Neuronal stem cell (in vitro differentiated cells): ENCODE measurements at regions not wholly inside any gene's neighbourhood (a gene's known extent, or its start where the extent isn't known, plus 50 kb on each side); places are given as distances from the start of the nearest gene placed in this dataset.

Source experiments
- DNase-seq: peaks from one replicate; pipeline ENCODE4 v3.0.0-alpha.2; 2013; ENCODE audit warnings: low spot score
- H2AFZ ChIP-seq: one replicate; pipeline ENCODE4 v1.6.1; 2013; ENCODE audit warnings: mild to moderate bottlenecking, low read length, inconsistent platforms
- H2AK5ac ChIP-seq: 2 replicates; pipeline ENCODE4 v1.6.1; 2013; ENCODE audit warnings: low read depth, mild to moderate bottlenecking, inconsistent platforms, low read length, moderate library complexity, mixed read lengths
- H2BK120ac ChIP-seq: 2 replicates; pipeline ENCODE4 v1.6.1; 2013; ENCODE audit warnings: low read depth, mild to moderate bottlenecking, inconsistent platforms, low read length, moderate library complexity, mixed read lengths
- H2BK12ac ChIP-seq: one replicate; pipeline ENCODE4 v1.6.1; 2013; ENCODE audit warnings: low read length, inconsistent platforms
- H2BK15ac ChIP-seq: 2 replicates; pipeline ENCODE4 v1.6.1; 2013; ENCODE audit warnings: mild to moderate bottlenecking, low read length, inconsistent platforms, mixed read lengths
- H2BK5ac ChIP-seq: one replicate; pipeline ENCODE4 v1.6.1; 2013; ENCODE audit warnings: inconsistent platforms, mild to moderate bottlenecking, low read length, moderate library complexity
- H3K14ac ChIP-seq: one replicate; pipeline ENCODE4 v1.6.1; 2013; ENCODE audit warnings: low read length, inconsistent platforms
- H3K18ac ChIP-seq: 2 replicates; pipeline ENCODE4 v1.6.1; 2013; ENCODE audit warnings: low read length, inconsistent platforms
- H3K23ac ChIP-seq: 2 replicates; pipeline ENCODE4 v1.6.1; 2013; ENCODE audit warnings: low read depth, mild to moderate bottlenecking, mixed read lengths, low read length, inconsistent platforms; ENCODE audit not compliant: poor library complexity
- H3K27ac ChIP-seq: replicated peaks from 3 replicates; pipeline ENCODE4 v1.5.1; 2013; ENCODE audit warnings: low read length, inconsistent platforms
- H3K27me3 ChIP-seq, 3 experiments: 2 replicates each; pipeline ENCODE4 v1.6.1; 2013; ENCODE audit warnings: low read length in 3 of 3, mild to moderate bottlenecking in 2 of 3, inconsistent platforms in 1 of 3, low read depth in 1 of 3, mixed read lengths in 1 of 3, moderate library complexity in 1 of 3; ENCODE audit not compliant: control insufficient read depth in 3 of 3, insufficient read depth in 3 of 3
- H3K36me3 ChIP-seq, 2 donors: replicated peaks in 1 of 2; 2 replicates each; pipeline ENCODE4 v1.6.1; 2013; ENCODE audit warnings: low read length in 2 of 2; ENCODE audit not compliant: control insufficient read depth in 2 of 2, insufficient read depth in 2 of 2
- H3K4ac ChIP-seq: 2 replicates; pipeline ENCODE4 v1.6.1; 2013; ENCODE audit warnings: inconsistent platforms, mild to moderate bottlenecking, low read length, moderate library complexity
- H3K4me1 ChIP-seq, 2 donors: 1 replicate in 1 of 2; 2 replicates in 1 of 2; pipeline ENCODE4 v1.6.1; 2013; ENCODE audit warnings: low read length in 2 of 2, low read depth in 1 of 2; ENCODE audit not compliant: control insufficient read depth in 2 of 2, insufficient read depth in 1 of 2
- H3K4me2 ChIP-seq: one replicate; pipeline ENCODE4 v1.6.1; 2013; ENCODE audit warnings: mild to moderate bottlenecking, low read length, inconsistent platforms; ENCODE audit not compliant: insufficient read depth, poor library complexity, severe bottlenecking
- H3K4me3 ChIP-seq, 2 donors: 2 replicates each; pipeline ENCODE4 v1.5.1; 2013; ENCODE audit warnings: low read length in 2 of 2, mild to moderate bottlenecking in 2 of 2, inconsistent platforms in 1 of 2, moderate library complexity in 1 of 2
- H3K79me1 ChIP-seq: one replicate; pipeline ENCODE4 v1.6.1; 2013; ENCODE audit warnings: low read depth, mild to moderate bottlenecking, inconsistent platforms, low read length, moderate library complexity
- H3K9ac ChIP-seq: one replicate; pipeline ENCODE4 v1.6.1; 2013; ENCODE audit warnings: mild to moderate bottlenecking, low read depth, low read length, inconsistent platforms; ENCODE audit not compliant: poor library complexity
- H3K9me3 ChIP-seq, 2 donors: replicated peaks in 1 of 2; 2 replicates each; pipeline versions ENCODE3 to v1.6.1; 2013; ENCODE audit warnings: low read length in 2 of 2, mild to moderate bottlenecking in 2 of 2, inconsistent platforms in 1 of 2, low read depth in 1 of 2, mixed read lengths in 1 of 2, moderate library complexity in 1 of 2; ENCODE audit not compliant: control insufficient read depth in 2 of 2, insufficient read depth in 1 of 2
- H4K8ac ChIP-seq: one replicate; pipeline ENCODE4 v1.6.1; 2013; ENCODE audit warnings: low read depth, mild to moderate bottlenecking, inconsistent platforms, low read length, moderate library complexity
- H4K91ac ChIP-seq: one replicate; pipeline ENCODE4 v1.6.1; 2013; ENCODE audit warnings: low read length, low read depth, mild to moderate bottlenecking, inconsistent platforms; ENCODE audit not compliant: poor library complexity
- WGBS, 2 donors: extraction: QIAGEN DNeasy Blood & Tissue Kit; methylation state at CpG; one replicate each; pipeline ENCODE4 v1.1.7; 2013; ENCODE audit warnings: missing lambda C conversion rate in 2 of 2, mixed read lengths in 1 of 2; ENCODE audit not compliant: insufficient read length in 2 of 2, insufficient replicate concordance in 1 of 2; ENCODE audit errors: extremely low coverage in 2 of 2; 5-methylcytosine and 5-hydroxymethylcytosine counted together

DNA sequence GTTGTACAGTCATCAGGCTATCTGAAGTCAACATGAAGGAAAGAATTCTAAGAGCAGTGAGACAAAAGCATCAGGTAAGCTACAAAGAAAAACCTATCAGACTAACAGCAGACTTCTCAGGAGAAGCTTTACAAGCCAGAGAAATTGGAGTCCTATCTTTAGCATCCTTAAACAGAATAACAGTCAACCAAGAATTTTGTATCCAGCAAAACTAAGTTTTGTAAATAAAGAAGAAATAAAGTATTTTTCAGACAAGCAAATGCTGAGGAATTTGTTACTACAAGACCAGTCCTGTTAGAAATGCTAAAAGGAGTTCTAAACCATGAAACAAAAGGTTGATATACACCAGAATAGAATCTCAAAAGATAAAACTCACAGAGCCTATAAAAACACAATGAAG is 501.2 kb downstream of the ZNF608 start:
- H2AK5ac ChIP-seq: no peak overlapping the region
- H2BK120ac ChIP-seq: no peak overlapping the region
- H3K23ac ChIP-seq: no peak overlapping the region
- no peaks in the 10 kb centered on the region for H3K36me3 ChIP-seq
- no peaks in the 10 kb centered on the region for H3K79me1 ChIP-seq
- no peak overlapping the region for H3K4ac ChIP-seq
- H3K27me3 ChIP-seq: no peaks in the 10 kb centered on the region
- no peak for DNase-seq
- no peak overlapping the region for H3K14ac ChIP-seq
- H3K9ac ChIP-seq: no peak overlapping the region
- H3K18ac ChIP-seq: no peak overlapping the region
- H3K4me2 ChIP-seq: no peak overlapping the region
- H3K27ac ChIP-seq: no peak overlapping the region
- H4K91ac ChIP-seq: no peak overlapping the region
- H2BK5ac ChIP-seq: no peak overlapping the region
- H3K4me3 ChIP-seq: no peak overlapping the region
- H2BK12ac ChIP-seq: no peak overlapping the region
- H3K4me1 ChIP-seq: no peaks in the 10 kb centered on the region
- no peak overlapping the region for H2AFZ ChIP-seq
- peaks cover 9 to 45% of the 10 kb centered on the region in 2 donors for H3K9me3 ChIP-seq
- no peak overlapping the region for H4K8ac ChIP-seq
- no peak overlapping the region for H2BK15ac ChIP-seq

GRCh38 chr5:124240732-124241131 is 505.7 kb downstream of the ZNF608 start:
- Histone ChIP-seq H3K18ac (no peak overlapping the region), H3K36me3 (no peaks in the 10 kb centered on the region), H3K4me1 (peaks cover 0 to 18% of the 10 kb centered on the region in 2 donors), H3K4me2 (no peak overlapping the region), H3K14ac (no peak overlapping the region), H3K27ac (no peak overlapping the region), H2BK12ac (no peak overlapping the region), H2BK15ac (no peak overlapping the region), H3K4ac (no peak overlapping the region), H2AK5ac (no peak overlapping the region), H3K9ac (no peak overlapping the region), H4K91ac (no peak overlapping the region), H4K8ac (no peak overlapping the region), H3K23ac (no peak overlapping the region), H3K27me3 (no peaks in the 10 kb centered on the region), H3K9me3 (peaks cover 11 to 38% of the 10 kb centered on the region in 2 donors), H2BK5ac (no peak overlapping the region), H2AFZ (no peak overlapping the region), H3K4me3 (no peak overlapping the region), H3K79me1 (no peaks in the 10 kb centered on the region), H2BK120ac (no peak overlapping the region)
- no CpG with 5 or more reads among the region's 1 CpG for WGBS, 2 donors
- no peak for DNase-seq

- H3K4me1 ChIP-seq: peaks cover 0 to 28% of the 10 kb centered on the region in 2 donors
- WGBS, 2 donors: no CpG with 5 or more reads among the region's 3 CpGs
- no peak overlapping the region for H4K91ac ChIP-seq
- no peak for DNase-seq
- no peaks in the 10 kb centered on the region for H3K27me3 ChIP-seq
- H3K18ac ChIP-seq: no peak overlapping the region
- no peak overlapping the region for H3K4me2 ChIP-seq
- H2AFZ ChIP-seq: no peak overlapping the region
- peaks cover 10 to 26% of the 10 kb centered on the region in 2 donors for H3K9me3 ChIP-seq
- no peaks in the 10 kb centered on the region for H3K79me1 ChIP-seq
- H3K9ac ChIP-seq: no peak overlapping the region
- H3K4ac ChIP-seq: no peak overlapping the region
- H2AK5ac ChIP-seq: no peak overlapping the region
- no peak overlapping the region for H3K14ac ChIP-seq
- H2BK12ac ChIP-seq: no peak overlapping the region
- H3K23ac ChIP-seq: no peak overlapping the region
- H2BK15ac ChIP-seq: no peak overlapping the region
- H3K36me3 ChIP-seq: no peaks in the 10 kb centered on the region
- no peak overlapping the region for H4K8ac ChIP-seq
- no peak overlapping the region for H2BK5ac ChIP-seq
- H3K4me3 ChIP-seq: no peak overlapping the region
- no peak overlapping the region for H3K27ac ChIP-seq
- H2BK120ac ChIP-seq: no peak overlapping the region
These were observed 506.9 kb downstream of the ZNF608 start for GRCh38 chr5:124239572-124239971.

DNA sequence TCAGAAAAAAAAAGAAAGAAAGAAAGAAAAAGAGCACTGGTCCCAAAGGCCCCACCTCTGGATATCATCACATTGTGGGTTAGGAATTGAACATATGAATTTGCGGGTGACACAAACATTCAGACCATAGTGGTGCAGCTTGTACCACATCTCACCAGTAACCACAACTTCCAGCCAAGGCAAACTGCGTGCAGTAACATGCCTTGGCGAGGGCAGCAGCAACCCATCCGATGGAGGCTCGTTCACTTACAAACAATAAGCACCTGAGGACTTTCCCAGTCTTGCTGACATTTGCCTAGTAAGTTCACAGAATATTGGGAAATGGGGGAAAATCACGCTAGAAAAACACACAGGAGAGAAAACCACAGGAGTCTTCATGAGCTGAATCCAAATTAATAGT is 508.1 kb downstream of the ZNF608 start:
- H3K4me2 ChIP-seq: no peak overlapping the region
- H2AK5ac ChIP-seq: no peak overlapping the region
- no peak for DNase-seq
- no peak overlapping the region for H2BK12ac ChIP-seq
- H4K91ac ChIP-seq: no peak overlapping the region
- no peaks in the 10 kb centered on the region for H3K36me3 ChIP-seq
- no peak overlapping the region for H2AFZ ChIP-seq
- H2BK5ac ChIP-seq: no peak overlapping the region
- no peak overlapping the region for H3K18ac ChIP-seq
- H3K4me1 ChIP-seq: peaks cover 0 to 39% of the 10 kb centered on the region in 2 donors
- H4K8ac ChIP-seq: no peak overlapping the region
- H3K9ac ChIP-seq: no peak overlapping the region
- H3K4ac ChIP-seq: no peak overlapping the region
- no peak overlapping the region for H3K4me3 ChIP-seq
- no peaks in the 10 kb centered on the region for H3K27me3 ChIP-seq
- no peak overlapping the region for H2BK120ac ChIP-seq
- no peak overlapping the region for H3K23ac ChIP-seq
- H3K9me3 ChIP-seq: peaks cover 5 to 14% of the 10 kb centered on the region in 2 donors
- H3K27ac ChIP-seq: no peak overlapping the region
- no peak overlapping the region for H3K14ac ChIP-seq
- H3K79me1 ChIP-seq: no peaks in the 10 kb centered on the region
- no CpG with 5 or more reads among the region's 6 CpGs for WGBS, 2 donors
- H2BK15ac ChIP-seq: no peak overlapping the region
